Body of pancreas (tissue), 4 donors: ENCODE measurements at regions not wholly inside any gene's neighbourhood (a gene's known extent, or its start where the extent isn't known, plus 50 kb on each side); places are given as distances from the start of the nearest gene placed in this dataset.

Source experiments
- ATAC-seq: fragments of 150-250 bp; one replicate; pipeline ENCODE4 v1.9.1; 2016
- DNase-seq, 4 donors: peaks; one replicate each; pipeline ENCODE4 v3.0.0-alpha.2; 2019
- H3K27ac ChIP-seq, 4 donors: fragments of 200-600 bp; sonication (generic); 1 replicate in 3 of 4; 2 replicates in 1 of 4; pipeline versions ENCODE4 v1.5.1 to v1.6.1; 2016 to 2019; ENCODE audit warnings: mild to moderate bottlenecking in 1 of 4, mixed read lengths in 1 of 4, moderate library complexity in 1 of 4
- H3K27me3 ChIP-seq, 2 donors: fragments of 200-600 bp; sonication (generic); one replicate each; pipeline ENCODE4 v1.6.0; 2016; ENCODE audit warnings: mild to moderate bottlenecking in 1 of 2
- H3K36me3 ChIP-seq, 2 donors: fragments of 200-600 bp; sonication (generic); replicated peaks in 1 of 2; 2 replicates each; pipeline ENCODE4 v1.5.1; 2016; ENCODE audit warnings: low read depth in 2 of 2; ENCODE audit not compliant: insufficient read depth in 1 of 2
- H3K4me1 ChIP-seq: fragments of 200-600 bp; sonication (generic); one replicate; pipeline ENCODE4 v1.6.0; 2016
- H3K4me3 ChIP-seq, 2 donors: fragments of 200-600 bp; sonication (generic); 1 replicate in 1 of 2; 2 replicates in 1 of 2; pipeline ENCODE4 v1.5.1; 2016 to 2019
- H3K9me3 ChIP-seq, 3 donors: fragments of 200-600 bp; sonication (generic); 1 replicate in 2 of 3; 2 replicates in 1 of 3; pipeline ENCODE4 v1.5.1; 2016
- POLR2A ChIP-seq, 3 donors: fragments of 450-650 bp; IDR thresholded peaks; one replicate each; pipeline ENCODE4 v1.6.1; 2016; ENCODE audit warnings: antibody characterized with exemption in 3 of 3, mild to moderate bottlenecking in 2 of 3
- WGBS, 2 donors: methylation state at CpG; one replicate each; pipeline ENCODE4 v1.1.5; 2017; 5-methylcytosine and 5-hydroxymethylcytosine counted together
- intact Hi-C: fragments of 100-400 bp; cut with DNase I; formaldehyde crosslinking; loops from one replicate; pipeline ENCODE4 v1.15.1; 2023
- TF ChIP-seq, protein P1 (sequence below), 7 experiments: fragments of 450-650 bp in 4 of 7; fragments of 200-600 bp in 3 of 7; sonication (generic) in 3 of 7; IDR thresholded peaks; one replicate each; pipeline ENCODE4 v1.5.1; 2016 to 2019; ENCODE audit warnings: antibody characterized with exemption in 7 of 7

DNA sequence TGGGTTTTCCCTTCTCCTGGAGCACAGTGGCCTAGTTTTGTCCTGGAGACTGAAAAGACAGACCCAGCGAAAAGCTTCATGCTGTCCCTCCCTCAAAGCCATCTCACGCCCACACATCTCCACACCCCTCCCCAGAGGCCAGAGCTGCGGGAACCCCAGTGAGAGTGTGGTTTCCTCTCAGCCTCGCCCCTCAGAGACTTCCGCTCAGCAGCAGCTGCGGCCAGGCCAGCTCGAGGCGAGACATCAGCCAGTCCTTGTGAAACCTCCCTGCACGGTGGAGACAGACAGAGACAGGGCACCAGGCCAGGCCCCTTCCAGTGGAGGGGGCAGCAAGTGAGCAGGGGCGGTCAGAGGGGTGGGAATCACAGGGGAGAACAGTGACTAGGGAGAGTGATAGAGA lies 77.0 kb upstream of the TNRC6C start:
- WGBS, 2 donors = 35 to 42% methylated on average over 2 to 10 of the region's 10 CpGs
- ATAC-seq (peak; percentile 57), DNase-seq (peak; percentile 42 to 79 (median 50))
- Histone ChIP-seq H3K9me3 (no peaks in the 10 kb centered on the region), H3K4me1 (peaks cover 16% of the 10 kb centered on the region), H3K27me3 (no peaks in the 10 kb centered on the region), H3K27ac (peak overlapping the region in 1 of 4 donors; percentile 46), H3K36me3 (no peaks in the 10 kb centered on the region), H3K4me3 (no peak overlapping the region)
- TF ChIP-seq POLR2A (IDR thresholded peaks at IDR 0.05) = no peak
- TF ChIP-seq, protein P1, sequence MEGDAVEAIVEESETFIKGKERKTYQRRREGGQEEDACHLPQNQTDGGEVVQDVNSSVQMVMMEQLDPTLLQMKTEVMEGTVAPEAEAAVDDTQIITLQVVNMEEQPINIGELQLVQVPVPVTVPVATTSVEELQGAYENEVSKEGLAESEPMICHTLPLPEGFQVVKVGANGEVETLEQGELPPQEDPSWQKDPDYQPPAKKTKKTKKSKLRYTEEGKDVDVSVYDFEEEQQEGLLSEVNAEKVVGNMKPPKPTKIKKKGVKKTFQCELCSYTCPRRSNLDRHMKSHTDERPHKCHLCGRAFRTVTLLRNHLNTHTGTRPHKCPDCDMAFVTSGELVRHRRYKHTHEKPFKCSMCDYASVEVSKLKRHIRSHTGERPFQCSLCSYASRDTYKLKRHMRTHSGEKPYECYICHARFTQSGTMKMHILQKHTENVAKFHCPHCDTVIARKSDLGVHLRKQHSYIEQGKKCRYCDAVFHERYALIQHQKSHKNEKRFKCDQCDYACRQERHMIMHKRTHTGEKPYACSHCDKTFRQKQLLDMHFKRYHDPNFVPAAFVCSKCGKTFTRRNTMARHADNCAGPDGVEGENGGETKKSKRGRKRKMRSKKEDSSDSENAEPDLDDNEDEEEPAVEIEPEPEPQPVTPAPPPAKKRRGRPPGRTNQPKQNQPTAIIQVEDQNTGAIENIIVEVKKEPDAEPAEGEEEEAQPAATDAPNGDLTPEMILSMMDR (IDR thresholded peaks at IDR 0.05) = no peak
- intact Hi-C loops = no loop called here

DNA sequence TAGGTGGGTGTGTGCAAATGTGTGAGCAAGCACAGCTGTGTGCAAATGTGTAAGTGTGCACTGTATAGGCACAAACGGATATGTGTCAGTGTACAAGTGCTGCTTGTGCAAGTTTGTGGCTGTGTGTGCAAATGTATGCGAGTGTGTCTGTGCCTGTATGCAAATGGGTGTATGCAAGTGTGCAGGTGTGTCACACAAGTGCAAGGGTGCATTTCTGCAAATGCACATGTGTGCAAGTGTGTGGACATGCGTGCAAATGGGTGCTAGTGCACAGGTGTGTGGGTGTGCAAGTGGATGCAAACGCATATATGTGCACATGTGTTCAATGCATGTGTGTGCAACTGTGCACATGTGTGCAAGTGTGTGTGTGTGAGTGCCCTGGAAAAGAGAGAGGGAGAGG lies 76.5 kb upstream of the TNRC6C start:
- DNase-seq (no peak), ATAC-seq (no peak)
- Histone ChIP-seq H3K4me3 (no peak overlapping the region), H3K9me3 (no peaks in the 10 kb centered on the region), H3K4me1 (peaks cover 16% of the 10 kb centered on the region), H3K27ac (peak overlapping the region in 1 of 4 donors; percentile 46), H3K36me3 (no peaks in the 10 kb centered on the region), H3K27me3 (no peaks in the 10 kb centered on the region)
- intact Hi-C loops = no loop called here
- 60 to 70% methylated on average over 4 of the region's 4 CpGs for WGBS, 2 donors
- TF ChIP-seq, protein P1 (IDR thresholded peaks at IDR 0.05) = no peak
- no peak for TF ChIP-seq POLR2A (IDR thresholded peaks at IDR 0.05)

DNA sequence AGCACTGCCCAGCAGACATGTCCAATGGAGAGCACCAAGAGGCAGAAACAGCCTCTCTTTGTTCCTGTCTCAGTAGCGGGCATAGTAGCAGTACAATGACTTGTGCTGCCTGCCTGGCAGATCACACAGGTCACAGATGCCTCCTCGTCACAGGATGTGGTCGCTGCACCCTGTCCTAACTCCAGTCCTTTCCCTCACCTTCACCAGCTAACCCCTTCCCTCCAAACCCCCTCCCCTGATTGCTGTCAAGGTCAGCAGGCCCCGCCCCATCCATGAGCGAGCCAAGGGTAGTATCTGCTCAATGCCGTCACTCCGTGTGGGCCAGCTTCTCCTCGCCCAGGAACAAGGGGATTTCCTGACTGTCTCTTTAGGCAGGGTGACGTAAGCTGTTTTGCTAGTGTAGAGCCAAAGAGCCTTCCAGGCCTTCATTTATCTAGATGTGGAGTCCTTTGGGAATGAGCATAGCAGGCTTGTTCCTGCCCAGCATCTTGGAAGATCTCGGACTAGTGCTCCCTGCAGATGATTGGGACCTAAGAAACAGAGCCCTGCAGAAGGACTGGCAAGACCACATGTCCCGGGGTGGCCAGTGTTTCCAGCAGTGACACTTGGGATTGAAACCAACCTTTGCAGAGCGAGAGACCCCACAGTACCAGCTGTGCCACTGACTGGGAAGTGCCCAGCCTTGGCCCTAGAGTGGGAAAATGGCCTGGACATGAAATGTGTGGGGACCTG lies 75.9 kb upstream of the TNRC6C start:
- 25 to 29% methylated on average over 11 to 12 of the region's 12 CpGs for WGBS, 2 donors
- intact Hi-C loops = no loop called here
- Histone ChIP-seq H3K4me1 (peaks cover 20% of the 10 kb centered on the region), H3K4me3 (no peak overlapping the region), H3K27me3 (no peaks in the 10 kb centered on the region), H3K36me3 (no peaks in the 10 kb centered on the region), H3K9me3 (no peaks in the 10 kb centered on the region), H3K27ac (peak overlapping the region in 2 of 4 donors; percentile 2 to 46)
- peak; percentile 73 for ATAC-seq
- TF ChIP-seq, protein P1 (IDR thresholded peaks at IDR 0.05) = no peak
- TF ChIP-seq POLR2A (IDR thresholded peaks at IDR 0.05) = no peak
- peak; percentile 40 to 74 (median 54) for DNase-seq

- ATAC-seq = no peak
- H3K9me3 ChIP-seq = no peaks in the 10 kb centered on the region
These were observed 75.3 kb upstream of the TNRC6C start for GRCh38 chr17:77883213-77883650.

More at GRCh38 chr17:77883213-77883650, 75.3 kb upstream of the TNRC6C start:
- intact Hi-C loops = no loop called here
- no peak overlapping the region for H3K4me3 ChIP-seq
- TF ChIP-seq, protein P1 (IDR thresholded peaks at IDR 0.05) = no peak
- TF ChIP-seq POLR2A (IDR thresholded peaks at IDR 0.05) = no peak
- WGBS, 2 donors = 78 to 85% methylated on average over 8 to 10 of the region's 10 CpGs
- H3K27ac ChIP-seq = peak overlapping the region in 2 of 4 donors; percentile 2 to 46
- H3K36me3 ChIP-seq = no peaks in the 10 kb centered on the region
- peaks cover 20% of the 10 kb centered on the region for H3K4me1 ChIP-seq
- no peaks in the 10 kb centered on the region for H3K27me3 ChIP-seq
- no peak for DNase-seq
